GM21447 (cell line): ENCODE measurements at regions not wholly inside any gene's neighbourhood (a gene's known extent, or its start where the extent isn't known, plus 50 kb on each side); places are given as distances from the start of the nearest gene placed in this dataset.
"Not testable (repeated sequence)": the region's sequence is repeated elsewhere in the genome, so short reads cannot be mapped to it uniquely, and the experiment has no call there.

Source experiments
- ATAC-seq: cut with Tn5 transposase; IDR thresholded peaks from one replicate; pipeline ENCODE4 v1.9.1; 2021; ENCODE audit not compliant: unreplicated experiment

DNA sequence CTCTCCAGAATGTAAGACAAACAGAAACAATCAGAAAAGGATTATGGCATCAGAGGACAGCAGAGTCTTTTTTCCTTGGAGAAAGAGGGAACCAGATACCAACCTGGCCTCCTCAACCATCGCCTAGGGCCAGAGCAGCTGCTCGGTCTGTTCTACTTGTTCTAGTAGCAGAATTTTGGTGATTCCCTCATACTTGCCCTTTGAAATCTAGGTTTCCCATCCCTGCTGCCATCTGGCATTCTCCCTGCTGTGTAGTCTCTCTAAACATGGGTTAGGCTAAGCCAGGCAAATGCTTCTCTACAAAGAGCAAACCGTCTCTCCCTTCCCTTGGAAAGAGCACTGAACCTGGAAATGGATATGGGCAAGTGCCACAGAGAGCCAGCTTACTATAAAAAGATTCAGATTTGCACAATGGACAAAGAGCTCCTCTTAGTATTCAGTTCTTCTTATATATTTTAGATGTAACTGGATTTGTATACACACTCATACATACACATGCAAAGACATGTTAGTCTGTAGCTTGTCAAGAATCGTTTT is 208.6 kb upstream of the ST6GAL2 start:
- ATAC-seq: no peak

DNA sequence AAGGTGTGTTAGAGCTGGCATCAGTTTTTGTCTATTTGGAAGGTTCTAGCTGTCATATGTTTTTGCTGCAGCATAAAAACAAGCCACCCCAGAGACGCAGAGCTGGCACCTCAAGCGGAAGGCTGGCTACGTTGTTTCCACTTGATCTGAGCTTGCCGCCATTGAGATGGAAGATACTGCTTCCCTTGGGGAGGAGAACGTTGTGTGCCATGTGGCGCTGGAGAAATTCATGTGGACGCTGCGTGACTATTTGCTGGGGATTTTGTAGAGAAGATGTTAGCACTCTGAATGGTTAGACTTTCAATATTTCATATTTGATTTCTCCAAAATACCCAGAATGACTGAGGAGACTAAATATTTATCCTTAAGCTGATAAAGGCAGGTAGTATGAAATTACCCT is 216.2 kb upstream of the ST6GAL2 start:
- ATAC-seq: no peak

DNA sequence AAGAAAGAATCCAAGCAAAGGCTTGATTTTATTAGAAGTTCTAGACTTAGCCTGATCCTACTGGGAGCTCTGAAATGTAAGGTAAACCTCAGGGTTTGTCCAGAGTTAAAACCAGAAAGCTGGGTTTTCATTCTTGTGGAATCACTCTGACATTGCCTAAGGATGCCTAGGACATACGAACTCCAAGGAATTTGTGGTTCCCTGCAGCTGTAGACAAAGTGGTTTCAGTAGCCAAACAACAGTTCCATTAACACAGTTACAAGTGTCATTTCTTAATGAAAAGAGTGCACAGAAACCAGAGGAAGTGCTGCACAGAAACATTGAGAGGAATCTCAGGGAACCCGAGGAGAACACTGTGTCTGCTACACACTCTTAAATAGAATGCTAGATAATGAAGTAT is 221.4 kb upstream of the ST6GAL2 start:
- no peak for ATAC-seq

DNA sequence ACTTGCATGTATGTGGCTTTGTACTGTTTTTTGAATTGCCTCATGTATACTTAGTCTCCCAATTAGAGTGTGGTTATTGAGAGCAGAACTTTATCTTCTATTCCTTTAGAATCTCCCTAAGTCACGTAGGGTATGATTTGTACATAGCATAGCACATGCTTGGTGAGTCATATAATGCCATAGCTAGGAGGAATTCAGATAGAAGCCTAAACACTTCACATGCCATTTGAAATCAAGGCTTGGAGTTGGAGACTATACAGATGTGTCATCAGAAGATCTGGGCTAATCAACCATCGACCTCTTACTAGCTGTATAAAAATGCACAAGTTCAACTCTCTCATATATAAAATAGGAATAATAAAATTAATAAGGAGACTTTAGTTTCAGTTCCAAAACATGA is 222.6 kb upstream of the ST6GAL2 start:
- ATAC-seq: no peak

DNA sequence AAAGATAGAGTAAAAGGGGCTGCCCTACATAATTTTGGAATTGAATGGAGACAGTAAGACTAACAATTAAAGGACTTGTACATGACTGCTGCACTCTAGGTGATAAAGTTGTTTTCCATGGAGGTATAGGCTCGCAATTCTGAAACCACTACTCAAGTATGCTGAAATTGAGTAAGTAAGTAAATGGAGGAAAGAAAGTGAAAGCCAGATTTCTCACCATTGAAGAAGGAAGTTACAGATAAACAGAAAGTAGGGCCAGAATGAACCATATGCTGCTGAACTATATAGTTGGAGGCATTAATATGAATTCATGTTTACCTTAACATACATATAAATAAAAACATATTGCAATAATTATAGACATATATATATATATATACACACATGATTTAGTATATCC is 225.7 kb upstream of the ST6GAL2 start:
- no peak for ATAC-seq

DNA sequence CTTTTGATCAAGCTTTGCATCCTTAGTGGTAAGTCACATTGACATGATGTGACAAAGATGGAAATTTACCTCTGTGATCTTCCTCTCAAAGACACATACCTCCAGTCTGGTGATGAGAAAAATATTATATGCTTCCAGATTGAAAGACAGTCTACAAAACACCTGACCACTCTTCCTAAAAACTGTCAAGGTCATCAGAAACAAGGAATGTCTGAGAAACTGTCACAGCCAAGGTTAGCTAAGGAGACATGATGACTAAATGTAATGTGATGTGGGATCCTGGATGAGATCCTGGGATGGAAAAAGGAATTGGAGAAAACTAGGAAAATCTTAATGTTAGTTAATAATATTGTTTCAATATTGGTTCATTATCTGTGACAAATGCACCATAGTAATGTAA is 226.6 kb upstream of the ST6GAL2 start:
- ATAC-seq: no peak

DNA sequence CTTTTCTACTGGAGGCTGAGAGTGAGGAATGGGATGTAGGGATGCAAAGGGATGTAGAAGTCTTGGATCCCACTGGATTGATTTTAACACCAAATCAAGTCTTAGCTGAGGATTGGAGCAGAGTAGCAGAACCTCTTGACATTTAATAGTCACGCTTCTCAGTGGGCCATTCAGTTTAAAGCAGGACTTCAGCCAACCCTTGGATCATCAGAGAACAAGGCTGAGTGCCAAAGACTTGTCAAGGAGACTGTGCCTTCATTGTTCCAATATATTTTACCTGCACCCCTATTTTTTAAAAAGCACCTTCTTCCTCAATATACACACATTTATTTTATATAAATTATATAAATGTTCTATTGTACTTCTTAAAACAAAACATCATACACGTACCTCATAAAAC is 242.4 kb upstream of the ST6GAL2 start:
- ATAC-seq: no peak

DNA sequence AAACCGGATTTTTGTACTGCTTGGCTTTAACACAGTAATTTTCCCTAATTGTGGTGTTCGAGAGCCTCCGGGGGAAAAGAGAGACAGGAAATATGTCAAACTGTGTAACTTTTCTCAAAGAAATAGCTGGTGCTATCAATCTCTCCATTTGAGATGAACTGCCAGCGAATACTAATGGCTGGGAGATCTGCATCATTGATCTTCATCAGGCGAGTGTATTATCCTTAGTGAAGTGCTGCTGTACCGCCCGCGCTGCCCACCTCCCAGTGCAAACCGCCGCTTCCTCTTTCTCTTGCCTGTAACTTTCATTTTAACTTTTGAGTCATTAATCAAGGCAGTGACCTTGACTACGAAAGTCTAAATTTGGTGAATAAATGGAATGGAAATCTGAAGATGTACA is 246.1 kb upstream of the ST6GAL2 start:
- peak; percentile 61 for ATAC-seq

DNA sequence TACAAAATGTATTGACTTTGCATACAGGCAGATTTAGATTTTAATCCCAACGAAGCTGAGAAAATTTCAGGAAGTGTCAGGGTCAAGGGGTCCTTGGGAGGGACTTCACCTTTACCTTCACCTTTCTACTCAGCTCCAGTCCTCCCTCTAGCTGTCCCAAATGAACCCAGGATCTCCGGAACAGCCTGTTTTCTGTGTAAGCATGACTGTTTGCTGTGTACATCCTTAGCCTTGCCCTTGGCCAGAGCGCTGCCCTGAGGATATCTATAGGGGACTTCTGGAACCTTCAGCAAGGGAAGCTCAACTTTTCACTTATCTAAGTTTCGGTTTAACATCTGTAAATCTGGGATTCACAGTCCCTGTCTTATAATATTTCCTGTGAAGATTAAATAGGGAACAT is 246.8 kb upstream of the ST6GAL2 start:
- ATAC-seq: no peak

DNA sequence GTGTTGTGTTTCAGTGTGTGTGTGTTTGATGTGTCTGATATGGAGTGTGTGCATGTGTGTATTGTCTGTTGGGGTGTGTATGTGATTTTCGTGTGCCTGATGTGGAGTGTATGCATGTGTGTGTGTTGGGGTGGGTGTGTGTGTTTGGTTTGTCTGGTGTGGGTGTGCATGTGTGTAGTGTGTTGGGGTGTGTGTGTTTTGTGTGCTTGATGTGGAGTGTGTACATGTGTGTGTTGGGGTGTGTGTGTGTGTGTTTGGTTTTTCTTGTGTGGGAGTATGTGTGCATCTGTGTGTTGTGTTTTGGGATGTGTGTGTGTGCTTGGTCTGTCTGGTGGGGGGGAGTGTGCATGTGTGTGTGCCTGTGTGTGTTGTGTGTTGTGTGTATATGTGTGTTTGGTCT is 247.4 kb upstream of the ST6GAL2 start:
- ATAC-seq: no peak

DNA sequence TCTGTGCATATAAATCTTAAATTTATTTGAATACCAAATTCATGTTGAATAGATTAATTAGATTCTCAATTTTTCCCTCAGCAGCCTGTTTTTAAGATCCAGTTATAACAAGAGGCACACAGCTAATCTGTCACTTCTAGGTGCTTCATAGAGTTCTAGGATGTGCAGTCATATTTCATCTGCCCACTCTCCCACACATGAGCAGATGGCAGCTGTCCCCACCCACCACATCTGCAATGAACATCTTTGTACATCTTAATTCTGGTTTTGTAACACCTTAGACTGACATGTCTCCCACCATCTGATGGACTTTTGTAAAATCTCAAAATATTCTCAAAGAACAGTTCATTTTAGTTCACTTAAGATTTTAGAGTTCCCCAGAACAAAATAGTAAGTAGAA is 250.8 kb upstream of the ST6GAL2 start:
- no peak for ATAC-seq

DNA sequence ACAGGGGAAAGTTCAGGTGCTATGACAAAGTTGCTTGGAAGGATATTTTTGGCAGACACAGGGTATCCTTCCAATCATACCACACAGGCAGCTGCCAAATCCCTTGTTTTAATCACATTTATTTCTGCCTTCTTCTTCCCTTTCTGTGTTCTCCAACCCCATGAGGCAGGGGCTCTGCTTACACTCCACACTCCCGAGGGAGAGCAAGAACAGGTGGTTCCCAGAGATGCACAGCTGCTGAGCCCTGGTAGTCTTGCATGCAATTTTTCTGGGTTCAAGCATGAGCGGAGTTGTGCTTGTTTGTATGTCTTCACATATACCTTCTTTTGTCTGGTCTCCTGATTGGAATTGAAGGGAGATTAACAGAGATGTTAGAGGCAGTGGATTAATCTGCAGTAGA is 251.7 kb upstream of the ST6GAL2 start:
- no peak for ATAC-seq

DNA sequence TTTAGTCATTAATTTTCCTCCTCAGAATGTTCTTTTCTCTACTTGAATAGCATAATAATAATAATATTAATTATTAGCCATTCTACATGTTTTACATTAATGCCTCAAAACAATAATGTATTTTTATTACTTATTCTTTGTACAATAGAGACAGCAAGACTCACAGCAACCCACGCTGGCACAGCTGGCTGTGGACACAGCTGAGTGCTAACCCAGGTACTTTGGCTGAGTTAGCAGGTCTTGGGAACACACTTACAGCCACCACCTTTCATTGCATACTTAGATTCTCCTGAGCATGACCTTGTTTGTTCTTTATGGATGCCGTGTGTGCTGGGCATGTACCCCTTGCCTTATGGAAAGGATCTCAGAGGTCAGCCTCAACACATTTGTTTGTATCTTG is 260.2 kb upstream of the ST6GAL2 start:
- ATAC-seq: no peak

DNA sequence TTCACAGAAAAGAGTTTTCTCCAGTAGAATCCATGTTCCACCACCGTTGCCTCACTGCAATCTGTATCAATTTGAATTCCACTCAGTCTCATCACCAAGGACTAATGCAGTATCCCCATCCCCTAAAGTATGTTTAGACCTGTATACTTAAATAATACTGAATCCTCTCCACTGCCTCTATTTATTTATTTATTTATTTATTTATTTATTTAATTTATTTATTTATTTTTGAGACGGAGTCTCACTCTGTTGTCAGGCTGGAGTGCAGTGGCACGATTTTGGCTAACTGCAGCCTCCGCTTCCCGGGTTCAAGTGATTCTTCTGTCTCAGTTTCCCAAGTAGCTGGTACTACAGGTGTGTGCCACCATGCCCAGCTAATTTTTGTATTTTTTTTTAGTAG is 260.7 kb upstream of the ST6GAL2 start:
- not testable (repeated sequence) for ATAC-seq

DNA sequence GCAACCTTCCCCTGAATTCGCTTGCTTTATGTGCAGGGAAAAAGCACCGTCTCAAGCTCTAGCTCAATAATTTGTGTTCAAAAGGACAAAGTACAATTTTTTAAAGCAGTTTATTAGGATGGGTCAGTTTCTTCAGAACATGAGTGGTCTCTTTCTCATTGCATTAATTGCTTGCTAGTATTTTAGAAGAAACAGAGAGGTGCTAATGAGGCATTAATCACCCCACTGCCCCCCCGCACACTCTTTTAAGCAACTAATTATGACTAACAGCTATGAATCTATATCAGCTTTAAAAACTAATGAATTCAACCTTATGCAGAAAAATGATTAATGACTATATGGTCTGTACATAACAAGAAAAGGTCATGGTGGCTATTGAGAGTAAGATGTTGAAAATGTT is 262.1 kb upstream of the ST6GAL2 start:
- no peak for ATAC-seq

DNA sequence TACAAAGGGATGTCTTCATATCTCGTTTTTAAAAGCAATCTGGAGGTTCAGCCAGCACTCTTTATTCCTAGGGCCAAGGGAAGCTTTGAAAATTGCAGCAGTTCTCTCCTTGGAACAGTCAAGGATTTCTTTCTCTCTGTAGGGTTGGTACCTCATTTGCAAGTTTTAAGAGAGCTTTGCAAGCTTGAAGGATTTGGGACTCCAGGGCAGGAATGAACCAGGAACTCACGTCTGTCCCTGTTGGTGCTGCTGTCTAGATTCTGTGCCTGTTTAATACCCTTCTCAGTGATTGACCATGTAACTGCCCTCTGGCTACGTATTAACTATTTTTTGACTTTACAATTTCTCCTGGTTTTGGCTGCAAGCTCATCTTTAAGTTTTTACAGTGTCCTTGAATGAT is 262.5 kb upstream of the ST6GAL2 start:
- no peak for ATAC-seq

DNA sequence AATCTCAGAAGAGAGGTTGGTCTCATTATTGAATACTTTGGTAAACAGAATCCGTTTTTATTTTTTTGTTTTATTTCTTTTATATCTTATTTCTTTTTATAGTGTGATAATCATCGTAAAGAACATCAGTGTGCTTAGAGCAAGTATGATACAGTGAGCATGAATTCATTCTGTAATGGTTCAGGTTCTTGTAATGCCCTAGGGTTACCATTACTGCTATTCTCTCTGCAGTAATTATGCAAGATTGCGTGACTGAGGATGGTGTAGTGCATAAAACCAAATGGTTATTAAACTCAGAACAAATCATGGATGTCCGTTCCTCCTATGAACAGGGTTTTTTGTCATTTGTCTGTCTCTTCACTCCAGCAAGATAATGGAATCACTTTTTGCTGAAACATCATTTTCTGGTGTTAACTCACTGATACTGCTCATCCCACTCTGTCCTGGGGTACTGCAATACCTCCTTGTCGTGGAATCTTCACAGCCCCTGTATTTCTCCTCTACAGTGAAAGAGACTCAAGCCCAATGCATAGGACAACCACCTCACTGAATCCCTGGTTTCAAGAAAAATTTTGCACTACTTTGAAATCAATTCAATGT is 274.8 kb upstream of the ST6GAL2 start:
- no peak for ATAC-seq

DNA sequence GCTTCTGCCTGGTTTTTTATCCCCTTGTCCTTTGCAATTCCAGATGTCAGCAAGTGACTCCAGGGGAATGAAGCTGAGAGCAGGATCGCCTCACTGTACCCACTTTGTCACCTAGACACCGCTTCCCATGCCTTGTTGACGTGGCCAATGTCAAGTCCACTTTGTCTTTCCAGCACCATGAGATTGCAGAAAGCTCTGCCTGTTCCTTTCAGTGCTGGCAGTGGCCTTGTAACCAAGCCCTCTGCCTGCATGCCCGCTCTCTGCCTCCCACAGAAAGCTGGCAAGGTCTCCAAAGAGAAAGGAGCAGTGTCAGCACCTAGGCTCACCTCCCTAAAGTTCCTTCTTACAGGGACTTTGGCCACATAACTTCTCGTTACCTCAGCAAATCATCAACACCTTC is 282.2 kb upstream of the ST6GAL2 start:
- ATAC-seq: no peak

DNA sequence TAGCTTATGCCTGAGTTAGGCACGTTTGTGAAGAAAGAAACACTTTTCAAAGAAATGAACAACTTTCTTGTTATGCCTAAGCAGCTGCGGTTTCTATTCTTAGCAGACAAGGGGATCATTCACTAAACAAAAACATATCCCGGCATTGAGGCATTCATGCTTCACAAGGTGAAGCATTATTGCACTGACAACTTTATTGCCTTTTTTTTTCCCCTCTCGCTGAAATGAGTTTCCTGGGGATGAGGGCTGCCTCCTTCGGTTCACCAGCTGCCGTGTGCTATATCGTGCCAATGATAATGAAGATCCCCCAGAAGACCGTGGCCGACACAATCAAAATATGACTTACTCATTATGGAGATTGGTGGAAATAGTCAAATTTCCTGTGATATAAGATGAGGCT is 288.2 kb upstream of the ST6GAL2 start:
- no peak for ATAC-seq

DNA sequence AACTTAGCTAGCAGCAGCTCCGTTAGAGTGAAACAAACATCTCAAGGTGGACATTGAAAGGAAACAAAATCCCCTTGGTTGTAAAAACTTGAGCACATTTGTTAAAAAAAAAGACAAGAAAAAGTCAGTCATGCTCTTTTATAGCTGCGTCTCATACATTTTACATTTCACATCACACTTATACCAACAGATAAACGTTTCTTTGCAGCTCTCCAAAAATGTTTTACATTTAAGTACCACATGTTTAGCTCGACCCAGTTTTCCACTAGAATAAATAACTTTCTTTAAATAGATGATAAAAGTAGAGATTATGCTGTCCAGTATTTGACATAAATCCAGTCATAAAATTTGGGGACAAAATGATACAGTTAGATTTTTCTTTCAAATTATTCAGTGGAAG is 297.0 kb upstream of the ST6GAL2 start:
- ATAC-seq: no peak

DNA sequence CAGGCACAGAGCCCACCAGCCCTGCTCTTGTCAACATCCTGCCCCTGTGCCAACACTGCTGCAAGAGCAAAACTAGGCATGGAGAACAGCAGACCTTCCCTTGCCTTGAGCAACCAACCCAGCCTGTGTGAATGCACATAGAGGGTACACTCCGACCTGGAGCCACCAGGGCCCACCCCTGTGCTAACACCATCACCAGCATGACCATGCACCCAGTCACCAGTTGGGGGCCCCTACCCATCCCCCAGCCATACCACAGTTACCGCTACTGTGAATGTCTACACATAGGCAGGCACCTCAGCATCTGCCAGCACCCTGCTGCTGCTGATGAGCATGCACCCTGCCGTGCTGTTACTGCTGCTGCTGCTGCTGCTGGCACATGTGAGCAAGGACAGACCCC is 301.9 kb upstream of the ST6GAL2 start:
- no peak for ATAC-seq

DNA sequence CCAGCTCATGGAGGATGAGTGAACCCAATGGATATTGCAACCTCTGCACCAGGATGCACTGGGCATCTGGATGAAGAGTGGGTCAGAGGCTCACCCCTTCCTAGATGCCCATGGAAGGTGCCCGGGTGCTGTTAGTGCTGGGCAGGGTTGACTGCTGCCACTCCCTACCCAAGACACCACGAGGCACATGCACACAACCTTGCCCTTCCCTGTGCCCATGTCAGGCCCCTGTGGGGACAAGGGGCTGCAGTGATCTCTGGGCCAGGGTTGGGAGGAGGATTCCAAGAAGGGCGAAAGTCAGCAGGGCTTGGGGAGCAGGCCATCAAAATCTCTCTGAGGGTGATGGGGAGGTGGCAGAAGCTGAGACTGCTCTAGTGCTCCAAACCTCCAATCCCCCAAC is 309.7 kb upstream of the ST6GAL2 start:
- ATAC-seq: no peak

DNA sequence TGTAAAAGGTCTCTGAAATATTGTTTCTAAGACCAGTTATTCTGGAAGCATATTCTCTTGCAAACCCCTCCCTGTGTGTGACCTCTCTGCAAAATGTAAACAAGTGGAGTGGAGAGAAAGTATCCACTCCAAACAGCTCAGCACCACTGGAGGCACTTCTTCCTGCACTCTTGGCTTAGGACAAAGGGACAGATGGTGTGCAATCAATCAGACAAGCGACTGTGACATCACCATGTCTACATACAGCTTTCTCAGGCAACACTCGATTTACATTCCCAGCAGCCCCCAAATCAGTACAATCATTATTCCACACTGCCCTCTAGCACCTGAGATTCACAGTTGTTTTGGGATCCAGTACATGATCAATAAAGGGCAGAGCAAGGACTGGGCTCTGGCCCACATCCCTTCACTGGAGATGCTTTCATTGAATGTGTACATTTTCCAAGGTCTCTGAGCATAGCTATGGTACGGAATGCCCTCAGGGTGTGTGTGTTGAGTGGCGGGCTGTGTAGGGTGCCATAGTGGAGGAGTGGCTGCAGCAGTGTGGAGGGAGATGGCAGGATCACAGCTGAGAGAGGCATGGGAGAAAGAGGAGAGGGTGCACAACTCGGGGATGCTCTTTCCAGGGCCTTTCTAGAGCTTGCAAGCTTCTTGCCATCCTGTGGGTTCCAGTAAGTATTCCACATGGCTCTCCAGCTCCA is 311.8 kb upstream of the ST6GAL2 start:
- no peak for ATAC-seq
